NCI-H2029 treated with DMSO at 0.1 percent for 48 hours (cell line): ENCODE measurements at regions not wholly inside any gene's neighbourhood (a gene's known extent, or its start where the extent isn't known, plus 50 kb on each side); places are given as distances from the start of the nearest gene placed in this dataset.
A peak's percentile ranks its signal among the peaks of the same experiment; 100 is the strongest.

Experiments
- DNase-seq: peaks from one replicate; lab custom pipeline; 2025; lab: John Stamatoyannopoulos, UW

DNA sequence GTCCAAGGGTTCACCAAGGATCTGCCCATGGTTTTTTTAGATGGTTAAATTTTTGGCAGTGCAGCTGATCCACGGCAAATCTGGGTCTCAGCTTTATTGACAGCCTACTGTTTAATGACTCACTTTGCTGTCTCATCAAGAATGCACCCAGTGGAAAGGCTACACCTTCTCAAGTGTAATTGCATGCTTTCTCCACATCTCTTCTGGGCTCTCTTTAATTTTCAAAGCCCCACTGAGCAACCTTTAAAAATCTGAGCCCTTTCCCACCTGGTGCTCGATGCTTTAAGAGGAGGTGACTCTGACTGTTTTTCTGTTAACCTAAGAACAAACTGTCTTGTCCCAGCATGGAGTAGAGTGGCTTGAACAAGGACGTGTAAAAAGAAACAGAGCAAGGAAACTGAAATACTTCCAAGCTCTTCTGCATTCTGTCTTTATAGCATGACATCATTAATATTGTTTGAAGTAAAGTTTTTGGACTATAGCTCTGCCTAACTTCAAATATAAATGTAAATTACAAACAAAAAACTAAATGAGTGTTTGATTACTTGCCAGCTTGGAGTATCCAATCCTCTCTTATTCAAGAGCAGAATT lies 214.2 kb upstream of the KRR1 start:
- DNase-seq = no peak

DNA sequence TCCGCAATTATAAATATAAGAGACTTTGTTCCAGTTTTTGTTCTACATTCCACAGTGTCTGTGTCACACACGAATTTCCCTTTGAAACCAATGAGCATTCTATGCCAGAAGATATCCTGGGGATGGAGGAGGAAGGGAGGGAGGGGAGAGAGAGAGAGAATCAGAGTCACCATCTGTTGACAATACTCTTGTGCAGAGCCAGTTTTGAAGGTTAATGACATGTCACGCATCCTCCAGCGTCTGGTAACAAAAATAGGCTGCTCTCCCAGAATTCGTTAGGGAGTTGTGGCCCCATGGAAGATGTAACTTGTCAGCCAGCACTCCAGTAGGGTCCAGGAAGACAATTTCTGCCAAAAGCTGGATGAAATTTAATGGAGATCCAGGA lies 213.5 kb upstream of the KRR1 start:
- peak; percentile 25 for DNase-seq

DNA sequence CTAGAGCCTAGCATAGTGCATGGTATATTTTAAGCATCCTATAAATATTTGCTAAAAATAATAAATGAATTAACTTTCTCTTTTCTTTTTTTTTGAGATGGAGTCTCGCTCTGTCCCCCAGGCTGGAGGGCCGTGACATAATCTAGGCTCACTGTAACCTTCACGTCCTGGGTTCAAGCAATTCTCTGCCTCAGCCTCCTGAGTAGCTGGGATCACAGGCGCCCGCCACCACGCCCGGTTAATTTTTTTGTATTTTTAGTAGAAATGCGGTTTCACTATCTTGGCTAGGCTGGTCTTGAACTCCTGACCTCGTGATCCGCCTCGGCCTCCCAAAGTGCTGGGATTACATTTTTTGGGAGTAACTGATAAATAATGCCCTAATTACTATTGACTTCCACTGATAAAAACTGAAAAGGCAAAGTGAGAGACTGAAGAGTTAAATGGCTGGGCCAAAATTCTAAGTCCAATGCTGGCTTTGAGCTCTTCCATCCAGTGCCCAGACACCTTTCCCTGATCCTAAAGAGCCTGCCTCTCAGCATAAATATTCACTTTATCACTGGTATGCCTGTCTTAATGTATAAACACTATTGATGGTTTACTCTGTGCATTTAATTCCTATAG lies 213.0 kb upstream of the KRR1 start:
- DNase-seq = no peak

DNA sequence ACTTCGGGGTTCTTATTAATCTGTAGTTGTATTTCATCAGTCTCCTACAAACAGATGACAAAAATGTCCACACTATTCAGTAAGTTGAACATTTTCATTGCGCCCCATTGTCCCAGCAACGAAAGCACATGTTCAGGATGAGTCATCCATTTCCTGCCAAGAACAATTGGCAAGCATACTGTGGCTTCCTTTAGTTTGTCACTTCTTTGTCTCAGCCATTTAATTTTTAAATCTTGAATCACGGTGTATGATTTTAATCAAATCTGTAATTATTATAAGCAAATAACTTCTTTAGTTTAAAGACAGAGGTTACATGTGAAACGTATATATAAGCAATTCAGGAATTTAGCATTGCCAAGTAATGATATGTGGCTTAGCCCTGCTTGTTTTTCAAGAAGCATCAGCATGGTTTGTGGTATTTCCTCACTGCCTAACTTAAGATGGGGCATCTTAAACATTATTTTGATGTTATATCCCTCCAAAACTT lies 211.3 kb upstream of the KRR1 start:
- DNase-seq = peak; percentile 38

DNA sequence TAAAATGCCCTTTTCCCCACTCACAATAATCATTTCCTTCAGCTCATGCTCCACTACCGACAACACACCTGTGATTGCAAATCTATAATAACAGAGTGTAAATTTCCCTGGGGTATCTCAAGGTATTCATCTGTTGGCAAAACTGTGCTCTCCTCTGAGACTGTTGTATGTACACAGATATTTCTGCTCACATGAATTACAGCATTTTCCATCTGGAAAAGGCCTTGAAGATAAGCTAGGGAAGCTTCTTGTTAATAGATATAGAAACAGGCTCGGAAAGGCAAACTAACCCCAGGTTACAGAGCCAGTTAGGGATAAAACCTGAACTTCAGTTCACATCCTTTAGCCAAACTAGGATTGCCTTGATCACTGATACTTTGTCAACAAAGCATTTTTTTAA lies 210.4 kb upstream of the KRR1 start:
- DNase-seq = no peak

DNA sequence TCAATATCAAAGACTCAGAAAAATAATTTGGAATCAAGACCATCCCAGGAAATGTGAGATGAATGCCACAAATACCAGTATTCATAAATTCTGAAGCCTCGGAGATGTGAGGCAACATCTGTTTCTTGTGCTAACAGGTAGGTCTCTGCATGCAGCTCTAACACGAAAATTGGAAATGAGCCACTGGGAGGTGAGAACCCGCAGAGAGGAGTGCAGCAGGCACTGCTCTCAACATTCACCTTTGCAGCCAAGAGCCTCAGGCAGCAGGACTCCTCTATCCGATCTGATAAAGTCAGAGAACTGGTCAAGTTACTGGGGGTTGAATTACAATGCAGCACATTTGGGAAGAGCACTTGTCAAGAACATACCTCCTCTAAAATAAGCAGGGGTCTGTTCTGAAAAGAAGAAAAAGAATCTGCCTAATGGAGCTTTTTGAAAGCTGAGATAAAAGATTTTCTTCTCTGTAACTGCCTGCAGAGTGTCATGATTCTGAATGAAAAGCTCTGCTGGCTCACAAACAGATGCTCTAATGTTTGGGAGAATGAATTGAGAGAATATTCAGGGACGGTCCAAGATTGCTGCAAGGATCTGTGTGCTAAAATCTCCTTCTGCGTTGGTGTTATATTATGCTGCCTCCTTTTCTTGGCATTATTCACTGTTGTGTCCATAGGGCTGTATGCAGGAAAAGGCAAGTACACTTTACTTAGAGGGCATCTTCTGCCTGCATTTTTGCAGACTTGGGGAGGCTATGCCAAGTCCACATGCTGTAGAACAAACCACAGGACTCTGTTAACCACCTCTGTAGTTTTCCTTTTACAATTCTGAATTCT lies 209.6 kb upstream of the KRR1 start:
- DNase-seq = peak; percentile 80

DNA sequence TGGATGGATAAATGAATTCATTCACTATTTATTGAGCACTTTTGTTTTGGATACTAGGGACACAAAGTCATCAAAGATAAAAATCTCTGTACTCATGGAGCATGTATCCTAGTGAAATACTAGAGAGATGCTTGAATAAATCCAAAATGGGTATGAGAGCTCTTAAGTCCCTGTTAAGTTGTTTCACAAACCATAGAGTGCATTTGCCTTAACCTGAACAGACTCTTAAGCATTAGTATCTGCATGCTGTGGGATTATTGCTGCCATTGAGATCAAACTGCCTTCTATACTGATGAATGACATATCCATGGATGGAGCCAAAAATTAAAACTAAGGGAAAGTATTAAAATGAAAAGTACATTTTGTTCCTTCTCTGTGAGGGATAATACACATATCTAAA lies 206.5 kb upstream of the KRR1 start:
- DNase-seq = peak; percentile 19

DNA sequence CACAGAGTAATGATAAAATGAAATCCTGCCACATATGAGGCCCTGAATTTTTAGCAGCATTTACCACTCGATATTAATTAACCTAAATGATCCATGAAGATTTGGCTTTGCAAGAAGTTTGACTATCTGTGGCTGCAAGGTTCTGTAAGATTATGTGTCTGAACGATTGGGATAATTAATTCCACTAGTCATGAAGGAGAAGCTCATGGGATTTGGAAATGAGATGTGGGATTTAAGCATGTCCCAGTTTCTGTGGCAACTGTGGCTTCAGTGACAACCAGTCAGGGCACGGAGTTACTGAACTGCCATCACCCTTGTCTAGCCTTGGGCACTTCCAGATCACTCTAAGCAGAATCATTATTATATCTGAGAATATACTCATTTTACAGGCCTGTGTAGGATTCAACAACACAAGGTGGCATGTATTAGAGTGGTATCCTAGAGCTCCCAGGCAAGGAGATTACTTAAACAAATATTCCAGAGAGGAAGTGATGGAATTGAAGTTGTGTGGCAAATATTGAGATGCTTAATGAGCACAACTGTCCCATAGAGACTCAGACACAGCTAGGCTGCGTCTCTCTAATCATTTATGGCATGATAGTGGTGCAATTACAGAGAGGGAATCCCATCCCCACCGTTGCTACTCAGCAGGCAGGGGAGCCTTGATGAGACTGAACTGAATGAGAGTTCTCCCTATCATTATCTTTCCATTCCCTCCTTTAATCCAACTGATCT lies 205.0 kb upstream of the KRR1 start:
- DNase-seq = no peak

DNA sequence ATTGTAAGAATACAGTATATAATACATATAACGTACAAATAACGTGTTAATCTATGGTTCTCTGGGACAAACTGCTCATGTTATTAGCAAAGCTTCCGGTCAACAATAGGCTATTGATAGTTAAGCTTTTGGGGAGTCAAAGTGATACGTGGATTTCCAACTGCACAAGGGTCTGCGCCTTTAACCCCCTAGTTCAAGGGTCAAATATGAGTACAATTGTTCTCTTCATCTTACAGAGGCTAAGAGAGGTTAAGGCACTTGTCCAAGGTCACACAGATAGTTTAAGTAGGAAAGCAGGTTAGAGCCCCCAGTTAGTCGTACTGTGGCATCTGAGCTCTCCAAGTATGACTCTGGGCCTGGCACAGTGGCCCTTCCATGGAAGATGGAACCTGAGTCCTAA lies 204.3 kb upstream of the KRR1 start:
- no peak for DNase-seq

DNA sequence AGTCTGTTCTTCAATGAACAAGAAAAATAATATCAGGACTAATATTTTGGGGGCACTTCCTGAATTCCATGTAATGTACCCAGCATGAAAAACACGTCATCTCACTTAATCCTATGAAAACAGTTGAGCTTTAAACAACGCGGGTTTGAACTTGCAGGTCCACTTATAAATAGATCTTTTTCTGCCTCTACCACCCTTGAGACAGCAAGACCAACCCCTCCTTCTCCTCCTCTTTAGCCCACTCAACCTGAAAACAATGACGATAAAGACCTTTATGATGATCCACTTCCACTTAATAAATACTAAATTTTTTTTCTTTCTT lies 203.9 kb upstream of the KRR1 start:
- DNase-seq = no peak

DNA sequence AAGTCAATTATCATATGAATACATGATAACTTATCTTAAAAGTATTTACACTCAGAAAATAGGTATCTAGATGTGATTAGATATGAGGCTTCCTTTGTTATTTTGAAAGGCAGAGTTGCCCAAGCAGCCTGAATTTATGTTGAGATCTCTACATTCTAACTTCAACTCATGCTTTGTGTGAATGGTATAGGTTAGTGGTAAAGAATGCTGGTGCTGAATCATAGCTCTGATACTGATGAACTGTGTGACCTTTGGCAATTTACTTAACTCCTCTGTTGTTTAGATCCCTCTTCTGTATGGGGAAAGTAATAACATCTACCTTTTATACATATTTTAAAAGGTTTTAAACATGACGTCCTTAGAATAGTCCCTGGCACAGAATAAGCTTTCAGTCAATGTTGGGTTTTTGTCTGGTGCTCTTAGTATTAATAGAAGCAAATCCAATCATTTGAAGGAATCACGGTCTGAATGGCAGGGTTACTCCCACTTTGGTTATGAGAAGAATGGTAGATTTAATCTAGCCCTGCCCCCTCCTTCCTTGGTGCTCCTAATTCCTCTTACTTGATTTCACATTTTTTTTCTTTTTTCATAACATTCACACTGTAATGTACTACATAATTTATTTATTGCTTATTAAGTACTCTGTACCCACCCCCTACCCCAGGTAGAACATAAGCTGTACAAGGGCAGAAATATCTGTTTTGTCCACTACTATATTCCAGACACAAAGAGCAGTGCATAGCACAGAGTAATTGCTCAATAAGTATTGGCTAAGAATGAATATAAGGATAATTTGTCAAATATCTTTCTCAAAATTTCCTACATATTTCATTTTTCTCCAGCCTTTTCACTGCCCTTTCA lies 203.3 kb upstream of the KRR1 start:
- DNase-seq = no peak

DNA sequence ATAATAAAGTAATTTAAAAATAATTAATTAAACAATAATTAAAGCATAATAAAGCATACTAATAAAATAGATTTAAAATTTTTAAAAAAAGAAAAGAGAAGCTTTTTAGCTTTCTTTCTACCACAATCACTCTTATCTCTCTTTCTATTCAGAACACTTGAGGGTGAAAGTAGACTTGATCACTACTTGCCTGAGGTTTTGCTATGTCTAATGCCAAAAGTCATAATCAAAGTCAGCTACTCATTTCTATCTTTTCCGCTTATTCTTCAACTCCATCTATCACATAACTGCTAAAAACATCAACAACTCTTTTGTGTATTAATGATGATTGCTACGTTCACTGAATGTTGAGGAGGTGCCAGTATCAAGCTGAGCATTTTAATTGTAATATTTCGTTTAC lies 202.0 kb upstream of the KRR1 start:
- DNase-seq = no peak

DNA sequence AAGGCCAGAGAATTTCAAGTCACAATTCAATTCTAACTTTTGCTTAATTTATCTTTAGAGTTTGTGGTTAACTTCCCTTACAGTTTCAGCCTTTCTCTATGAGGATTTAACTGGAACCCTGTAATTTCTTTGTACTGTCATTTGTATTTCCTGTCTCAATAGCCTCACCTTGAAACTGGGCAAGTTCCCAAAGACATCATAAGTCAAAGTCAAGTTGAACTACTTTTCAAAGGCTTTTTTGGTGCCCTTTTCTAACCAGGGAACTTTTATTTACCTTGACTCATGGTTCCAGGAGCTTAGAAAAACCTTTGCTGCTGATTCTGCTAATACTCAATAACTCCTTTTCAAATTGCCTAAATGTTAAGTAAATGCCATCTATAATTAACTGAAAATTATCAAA lies 200.8 kb upstream of the KRR1 start:
- no peak for DNase-seq

DNA sequence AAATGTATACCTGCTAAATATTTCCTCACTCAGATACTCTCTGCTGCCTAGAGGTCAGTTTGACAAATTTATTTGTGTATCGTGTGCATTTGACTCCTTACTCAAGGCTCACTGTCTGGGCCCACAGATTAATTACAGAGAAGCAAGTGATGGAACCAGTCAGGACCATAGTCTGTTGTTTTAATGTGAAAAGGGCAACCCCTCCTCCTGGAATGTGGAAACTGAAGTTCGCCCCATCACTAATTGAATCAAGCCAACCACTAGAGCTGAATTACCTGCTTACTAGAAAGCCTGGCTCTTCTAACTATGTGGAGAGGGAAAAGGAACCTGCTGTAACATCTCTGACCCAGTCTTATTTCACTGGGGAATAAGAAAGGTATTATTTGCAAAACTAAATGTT lies 199.9 kb upstream of the KRR1 start:
- no peak for DNase-seq

DNA sequence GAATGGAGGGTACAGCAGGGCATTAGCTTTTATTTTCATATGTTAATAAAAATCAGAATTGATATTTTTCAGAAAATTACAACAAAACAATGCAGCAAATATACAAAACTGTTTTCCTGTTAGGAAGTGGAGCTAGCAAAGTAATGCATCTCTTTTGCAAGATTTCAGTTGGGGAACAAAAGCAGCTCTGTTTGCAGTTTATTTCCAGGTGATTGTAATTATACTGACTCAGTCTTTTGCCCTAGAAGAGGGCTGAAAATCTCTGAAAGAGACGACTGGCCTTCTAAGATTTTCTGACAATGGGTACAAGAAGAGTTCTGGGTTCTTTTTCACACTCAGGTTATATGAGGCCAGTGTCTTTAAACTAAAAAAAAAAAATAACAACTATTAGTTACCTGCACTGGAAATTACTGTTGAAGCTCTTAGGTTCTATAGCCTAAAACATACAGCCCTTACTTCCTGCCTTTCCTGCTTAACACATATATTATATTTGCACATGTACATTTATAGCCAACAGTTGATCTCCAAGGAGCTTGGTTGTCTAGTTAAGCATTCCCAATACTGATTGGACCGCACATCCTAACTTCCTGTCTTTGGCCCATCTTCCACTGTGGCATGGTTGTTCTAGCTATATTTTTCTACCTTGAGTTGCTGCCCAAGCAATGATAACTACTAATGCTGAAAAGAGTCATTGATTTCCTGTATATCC lies 199.1 kb upstream of the KRR1 start:
- DNase-seq = no peak

DNA sequence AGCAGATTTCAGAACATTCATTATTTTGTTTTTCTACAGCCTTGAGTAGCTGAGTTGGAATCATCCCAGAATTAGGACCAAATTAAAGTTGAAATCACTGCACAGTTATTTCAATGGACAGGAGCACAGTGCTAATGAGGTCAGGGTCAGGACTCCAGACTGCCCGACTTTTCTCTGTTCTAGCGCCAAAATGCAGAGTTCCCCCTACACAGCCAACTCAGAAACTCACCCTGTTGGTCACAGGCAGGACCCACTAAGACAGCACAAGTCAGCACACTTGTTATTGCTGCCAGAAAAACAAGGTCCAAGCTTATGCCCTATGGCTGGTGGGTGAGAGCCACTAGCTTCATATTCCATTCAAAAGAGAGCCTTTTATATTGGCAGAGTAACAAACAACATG lies 198.1 kb upstream of the KRR1 start:
- no peak for DNase-seq

DNA sequence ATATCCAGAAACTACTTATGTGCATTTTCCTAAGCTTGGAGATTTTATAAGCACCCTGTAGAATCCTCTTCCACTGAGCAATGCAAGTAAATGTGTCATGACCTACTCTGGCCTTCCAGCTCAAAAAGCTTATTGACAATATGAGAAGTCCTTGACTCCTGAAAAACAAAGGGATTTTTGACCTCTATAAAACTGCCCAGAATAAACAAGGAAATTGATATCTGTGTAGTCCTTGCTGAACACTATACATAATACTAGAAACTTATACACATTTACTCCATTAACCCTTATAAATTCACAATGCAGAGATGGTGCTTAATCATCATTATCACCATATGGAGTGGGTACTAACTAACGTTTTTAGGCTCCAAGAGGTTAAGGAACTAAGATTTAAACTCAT lies 197.4 kb upstream of the KRR1 start:
- DNase-seq = no peak

DNA sequence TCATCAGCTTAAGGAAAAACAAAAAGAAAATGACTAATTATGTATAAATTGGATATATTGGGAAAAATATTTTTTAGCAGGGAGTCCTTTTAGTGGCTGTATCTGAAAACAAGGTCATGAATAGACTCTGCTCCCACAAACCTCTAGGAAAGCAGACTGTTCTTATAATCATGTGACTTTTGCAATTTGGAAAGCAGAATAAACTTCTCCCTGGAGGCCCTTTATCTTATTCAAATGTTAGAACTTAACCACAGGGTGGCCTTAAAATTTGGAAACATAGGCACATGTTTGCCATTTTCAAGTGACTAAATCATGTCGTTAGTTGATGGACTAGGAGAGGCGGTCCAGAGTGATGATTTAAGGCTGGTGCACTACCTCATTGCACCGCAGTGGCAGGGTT lies 196.6 kb upstream of the KRR1 start:
- DNase-seq = no peak

DNA sequence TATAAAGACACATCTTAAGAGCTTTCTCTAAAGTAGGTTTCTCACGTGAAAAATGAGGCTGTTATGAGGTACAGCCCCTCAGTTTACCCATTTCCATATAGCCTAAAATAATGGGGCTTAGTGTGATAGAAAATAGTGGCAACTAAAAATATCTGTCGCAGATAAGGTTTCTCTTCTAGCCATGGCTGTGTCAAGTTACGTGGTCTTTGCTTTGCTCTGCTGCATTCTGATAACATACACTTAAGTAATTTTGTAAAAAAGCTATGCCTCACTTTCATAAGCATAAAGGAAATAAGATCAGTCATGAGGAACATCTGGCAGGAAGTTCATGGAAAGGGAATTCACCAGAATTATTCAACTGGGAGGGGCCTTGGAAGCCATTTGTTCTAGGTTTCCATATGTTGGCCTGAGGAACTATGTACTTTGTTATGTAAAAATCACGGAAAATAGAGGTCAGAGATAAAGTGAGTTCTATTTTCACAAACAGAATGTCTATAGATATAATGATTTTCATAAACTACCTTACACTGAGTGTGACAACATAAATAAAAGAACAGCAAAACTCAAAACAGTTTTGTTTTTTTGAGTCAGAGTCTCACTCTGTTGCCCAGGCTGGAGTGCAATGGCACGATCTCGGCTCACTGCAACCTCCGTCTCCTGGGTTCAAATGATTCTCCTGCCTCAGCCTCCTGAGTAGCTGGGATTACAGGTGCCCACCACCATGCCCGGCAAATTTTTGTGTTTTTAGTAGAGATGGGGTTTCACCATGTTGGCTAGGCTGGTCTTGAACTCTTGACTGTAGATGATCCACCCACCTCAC lies 195.6 kb upstream of the KRR1 start:
- DNase-seq = no peak
